Naive thymus-derived CD4-positive, alpha-beta T cell (primary cell): ENCODE measurements at regions not wholly inside any gene's neighbourhood (a gene's known extent, or its start where the extent isn't known, plus 50 kb on each side); places are given as distances from the start of the nearest gene placed in this dataset.

Experiments
- ATAC-seq: fragments of 150-1000 bp; cut with Tn5 transposase; 2 replicates; pipeline ENCODE4 v1.10.0; 2021; ENCODE audit warnings: mild to moderate bottlenecking, moderate library complexity
- CTCF ChIA-PET: fragments of 350-600 bp; sonication (Branson Sonifier 250); formaldehyde crosslinking; loops from one replicate; lab custom pipeline; 2021; ENCODE audit warnings: antibody characterized with exemption; lab: Charles Lee
- POLR2A ChIA-PET: fragments of 350-600 bp; sonication (Branson Sonifier 250); formaldehyde crosslinking; loops from one replicate; lab custom pipeline; 2021; ENCODE audit warnings: antibody characterized with exemption, inconsistent platforms; lab: Charles Lee
- DNase-seq, 9 donors: peaks; one replicate each; pipeline versions ENCODE4 v3.0.0 to v3.0.0-alpha.2; 2020 to 2022; ENCODE audit warnings: mixed read lengths in 1 of 9
- H3K27ac ChIP-seq: one replicate; pipeline ENCODE4 v1.7.0; 2013; ENCODE audit warnings: mild to moderate bottlenecking, low read depth, low read length, moderate library complexity
- H3K27me3 ChIP-seq, 2 donors: one replicate each; pipeline ENCODE4 v1.7.0; 2013; ENCODE audit warnings: low read length in 2 of 2, mild to moderate bottlenecking in 2 of 2, moderate library complexity in 2 of 2; ENCODE audit not compliant: control insufficient read depth in 2 of 2, insufficient read depth in 2 of 2
- H3K36me3 ChIP-seq, 3 experiments: 1 replicate in 2 of 3; 2 replicates in 1 of 3; pipeline ENCODE4 v1.7.0; 2013; ENCODE audit warnings: low read length in 3 of 3, mild to moderate bottlenecking in 3 of 3, moderate library complexity in 1 of 3; ENCODE audit not compliant: insufficient read depth in 3 of 3, control insufficient read depth in 2 of 3
- H3K4me1 ChIP-seq, 2 donors: one replicate each; pipeline ENCODE4 v1.7.0; 2013; ENCODE audit warnings: low read length in 2 of 2, mild to moderate bottlenecking in 2 of 2, moderate library complexity in 1 of 2; ENCODE audit not compliant: control insufficient read depth in 2 of 2, insufficient read depth in 2 of 2
- H3K4me3 ChIP-seq: 2 replicates; pipeline ENCODE4 v1.7.0; 2013; ENCODE audit warnings: mild to moderate bottlenecking, low read length
- H3K9me3 ChIP-seq, 3 experiments: 1 replicate in 2 of 3; 2 replicates in 1 of 3; pipeline ENCODE4 v1.7.0; 2013; ENCODE audit warnings: low read length in 3 of 3; ENCODE audit not compliant: control insufficient read depth in 2 of 3
- H3K27ac Mint-ChIP-seq, 9 donors: one replicate each; pipeline ENCODE4 v1.8.0; 2020 to 2022; ENCODE audit warnings: mixed read lengths in 9 of 9, mild to moderate bottlenecking in 8 of 9, moderate library complexity in 5 of 9, inconsistent platforms in 2 of 9
- H3K27me3 Mint-ChIP-seq, 5 donors: one replicate each; pipeline ENCODE4 v1.8.0; 2021 to 2022; ENCODE audit warnings: mixed read lengths in 5 of 5, mild to moderate bottlenecking in 1 of 5
- H3K36me3 Mint-ChIP-seq, 5 donors: one replicate each; pipeline ENCODE4 v1.8.0; 2020 to 2022; ENCODE audit warnings: mixed read lengths in 5 of 5, mild to moderate bottlenecking in 3 of 5, inconsistent platforms in 1 of 5
- H3K4me1 Mint-ChIP-seq, 7 donors: one replicate each; pipeline ENCODE4 v1.8.0; 2020 to 2022; ENCODE audit warnings: mixed read lengths in 7 of 7, mild to moderate bottlenecking in 3 of 7, inconsistent platforms in 1 of 7
- H3K4me3 Mint-ChIP-seq, 10 donors: one replicate each; pipeline ENCODE4 v1.8.0; 2020 to 2022; ENCODE audit warnings: mild to moderate bottlenecking in 10 of 10, mixed read lengths in 10 of 10, moderate library complexity in 6 of 10, inconsistent platforms in 2 of 10
- H3K9me3 Mint-ChIP-seq, 11 donors: one replicate each; pipeline ENCODE4 v1.8.0; 2020 to 2022; ENCODE audit warnings: mixed read lengths in 11 of 11, mild to moderate bottlenecking in 4 of 11, inconsistent platforms in 1 of 11, moderate library complexity in 1 of 11
- intact Hi-C, 2 donors: fragments of 100-400 bp; cut with micrococcal nuclease; formaldehyde crosslinking; loops; one replicate each; pipeline ENCODE4 v1.15.1; 2023

DNA sequence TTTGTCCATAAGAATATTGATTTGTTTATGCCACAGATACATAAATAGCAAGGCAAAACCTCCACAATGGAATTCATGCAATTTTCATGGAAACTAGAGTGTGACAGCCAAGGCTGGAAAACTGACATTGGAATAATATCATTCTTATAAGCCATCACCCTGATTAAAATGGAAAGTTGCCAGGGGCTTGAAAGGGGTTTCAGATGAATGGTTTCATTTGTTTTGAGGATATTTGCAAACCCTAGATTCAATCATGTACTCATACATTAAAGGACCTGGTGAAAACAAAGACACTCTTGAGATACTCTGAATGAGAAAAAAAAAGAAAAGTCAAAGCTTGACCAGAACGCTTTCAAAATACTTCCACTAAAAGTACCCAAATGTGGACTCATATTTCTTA is 205.7 kb downstream of the DIO2 start:
- H3K4me3 Mint-ChIP-seq, result no peak overlapping the region
- no peaks in the 10 kb centered on the region for H3K27me3 ChIP-seq

DNA sequence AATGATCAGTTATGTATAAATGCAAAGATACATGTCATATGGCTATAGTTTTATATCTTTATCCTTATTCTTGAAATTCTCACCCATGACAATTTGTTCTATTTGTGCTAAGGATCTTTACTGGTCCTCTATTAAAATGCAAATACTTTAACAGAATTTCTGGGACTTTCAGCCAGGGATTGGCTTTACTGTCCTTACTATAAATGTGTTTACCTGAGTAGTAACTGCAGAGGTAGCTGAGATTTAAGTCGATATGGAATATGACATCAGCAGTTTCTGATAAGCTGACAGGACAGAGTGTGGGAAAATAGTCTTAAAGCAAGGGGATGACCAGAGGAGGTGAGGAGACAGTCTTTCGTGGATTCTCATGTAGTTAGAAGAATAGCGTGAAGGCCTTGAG is 206.4 kb downstream of the DIO2 start:
- no peaks in the 10 kb centered on the region for H3K4me1 Mint-ChIP-seq
- H3K36me3 Mint-ChIP-seq, result no peaks in the 10 kb centered on the region
- Histone ChIP-seq H3K36me3 (no peaks in the 10 kb centered on the region), H3K27me3 (no peaks in the 10 kb centered on the region), H3K4me3 (no peak overlapping the region), H3K27ac (no peak overlapping the region), H3K9me3 (no peaks in the 10 kb centered on the region), H3K4me1 (no peaks in the 10 kb centered on the region)
- intact Hi-C loops, result no loop called here
- no peak overlapping the region for H3K27ac Mint-ChIP-seq
- H3K9me3 Mint-ChIP-seq, result peaks cover 0 to 11% (median 2%) of the 10 kb centered on the region in 11 donors
- H3K4me3 Mint-ChIP-seq, result no peak overlapping the region
- ATAC-seq (no peak), DNase-seq (no peak)
- H3K27me3 Mint-ChIP-seq, result no peaks in the 10 kb centered on the region
- CTCF ChIA-PET, result no interaction called here
- POLR2A ChIA-PET, result no interaction called here

More for the DNA sequence above, 205.7 kb downstream of the DIO2 start:
- no peaks in the 10 kb centered on the region for H3K4me1 ChIP-seq
- Mint-ChIP-seq H3K9me3 (peaks cover 0 to 11% (median 1%) of the 10 kb centered on the region in 11 donors), H3K27ac (no peak overlapping the region), H3K4me1 (no peaks in the 10 kb centered on the region), H3K36me3 (no peaks in the 10 kb centered on the region), H3K27me3 (no peaks in the 10 kb centered on the region)
- ATAC-seq, result no peak
- CTCF ChIA-PET, result no interaction called here
- POLR2A ChIA-PET, result no interaction called here
- H3K36me3 ChIP-seq, result no peaks in the 10 kb centered on the region
- intact Hi-C loops, result no loop called here
- no peak for DNase-seq
- no peaks in the 10 kb centered on the region for H3K9me3 ChIP-seq
- no peak overlapping the region for H3K27ac ChIP-seq
- no peak overlapping the region for H3K4me3 ChIP-seq

DNA sequence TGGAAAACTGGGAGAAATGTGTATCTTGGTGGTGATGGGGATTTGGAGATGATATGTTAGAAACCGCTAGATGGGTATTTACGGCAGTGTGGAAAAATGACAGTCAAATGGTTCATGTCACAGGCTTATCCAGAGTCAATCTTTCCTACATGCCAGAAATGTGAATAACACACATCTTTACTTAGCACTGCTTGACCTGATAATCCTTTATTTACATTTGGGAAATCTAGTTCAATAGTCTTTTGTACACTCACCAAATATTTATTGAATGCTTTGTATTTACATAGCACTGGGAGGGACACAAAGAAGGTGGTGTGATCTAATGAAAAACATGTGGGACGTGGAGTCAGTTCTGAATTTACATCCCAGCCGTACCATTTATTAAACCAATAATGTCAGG is 208.2 kb downstream of the DIO2 start:
- H3K27me3 Mint-ChIP-seq, result no peaks in the 10 kb centered on the region
- Histone ChIP-seq H3K4me3 (no peak overlapping the region), H3K27me3 (no peaks in the 10 kb centered on the region), H3K9me3 (no peaks in the 10 kb centered on the region), H3K36me3 (no peaks in the 10 kb centered on the region), H3K27ac (no peak overlapping the region), H3K4me1 (no peaks in the 10 kb centered on the region)
- POLR2A ChIA-PET, result no interaction called here
- H3K27ac Mint-ChIP-seq, result no peak overlapping the region
- H3K4me1 Mint-ChIP-seq, result no peaks in the 10 kb centered on the region
- DNase-seq (no peak), ATAC-seq (no peak)
- intact Hi-C loops, result no loop called here
- H3K36me3 Mint-ChIP-seq, result no peaks in the 10 kb centered on the region
- H3K9me3 Mint-ChIP-seq, result peaks cover 0 to 11% (median 3%) of the 10 kb centered on the region in 11 donors
- no peak overlapping the region for H3K4me3 Mint-ChIP-seq
- CTCF ChIA-PET, result no interaction called here

DNA sequence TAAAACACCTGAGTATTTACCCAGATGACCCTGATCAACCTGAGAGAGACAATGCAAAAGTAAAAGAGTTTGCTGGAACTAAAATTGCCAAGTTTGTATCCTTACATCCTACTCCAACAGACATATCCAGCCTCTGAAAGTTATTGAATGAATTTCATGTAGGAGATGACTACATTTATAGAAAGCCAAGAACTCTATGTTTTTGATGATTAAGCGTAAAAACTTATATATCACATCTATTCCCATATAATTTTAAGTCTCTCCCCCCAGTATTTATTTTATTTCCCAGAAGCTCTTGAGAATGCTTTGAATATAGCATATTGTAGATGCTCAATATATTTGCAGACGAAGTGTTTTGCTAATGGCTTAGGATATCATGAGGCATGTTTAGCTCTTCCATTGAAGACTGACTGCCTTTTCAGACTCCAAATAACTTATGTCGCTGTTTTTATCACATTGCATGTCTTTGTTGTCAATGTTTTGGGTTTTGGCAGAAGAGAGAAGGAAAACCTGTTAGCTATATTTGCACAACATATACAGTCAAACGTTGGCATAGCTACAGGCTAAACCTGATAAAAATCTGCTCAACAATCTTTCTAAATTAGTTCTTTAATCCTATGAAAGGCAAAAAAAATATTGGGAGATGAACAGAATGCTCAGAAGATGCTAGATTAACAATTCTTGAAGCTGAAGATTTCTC is 213.6 kb downstream of the DIO2 start:
- Histone ChIP-seq H3K27me3 (no peaks in the 10 kb centered on the region), H3K4me3 (no peak overlapping the region), H3K9me3 (no peaks in the 10 kb centered on the region), H3K4me1 (no peaks in the 10 kb centered on the region), H3K36me3 (no peaks in the 10 kb centered on the region), H3K27ac (no peak overlapping the region)
- H3K4me3 Mint-ChIP-seq, result no peak overlapping the region
- ATAC-seq, result no peak
- H3K9me3 Mint-ChIP-seq, result peaks cover 0 to 25% (median 6%) of the 10 kb centered on the region in 11 donors
- ChIA-PET CTCF (no interaction called here), POLR2A (no interaction called here)
- no peak overlapping the region for H3K27ac Mint-ChIP-seq
- H3K27me3 Mint-ChIP-seq, result no peaks in the 10 kb centered on the region
- intact Hi-C loops, result no loop called here
- DNase-seq, result no peak
- no peaks in the 10 kb centered on the region for H3K36me3 Mint-ChIP-seq
- no peaks in the 10 kb centered on the region for H3K4me1 Mint-ChIP-seq

DNA sequence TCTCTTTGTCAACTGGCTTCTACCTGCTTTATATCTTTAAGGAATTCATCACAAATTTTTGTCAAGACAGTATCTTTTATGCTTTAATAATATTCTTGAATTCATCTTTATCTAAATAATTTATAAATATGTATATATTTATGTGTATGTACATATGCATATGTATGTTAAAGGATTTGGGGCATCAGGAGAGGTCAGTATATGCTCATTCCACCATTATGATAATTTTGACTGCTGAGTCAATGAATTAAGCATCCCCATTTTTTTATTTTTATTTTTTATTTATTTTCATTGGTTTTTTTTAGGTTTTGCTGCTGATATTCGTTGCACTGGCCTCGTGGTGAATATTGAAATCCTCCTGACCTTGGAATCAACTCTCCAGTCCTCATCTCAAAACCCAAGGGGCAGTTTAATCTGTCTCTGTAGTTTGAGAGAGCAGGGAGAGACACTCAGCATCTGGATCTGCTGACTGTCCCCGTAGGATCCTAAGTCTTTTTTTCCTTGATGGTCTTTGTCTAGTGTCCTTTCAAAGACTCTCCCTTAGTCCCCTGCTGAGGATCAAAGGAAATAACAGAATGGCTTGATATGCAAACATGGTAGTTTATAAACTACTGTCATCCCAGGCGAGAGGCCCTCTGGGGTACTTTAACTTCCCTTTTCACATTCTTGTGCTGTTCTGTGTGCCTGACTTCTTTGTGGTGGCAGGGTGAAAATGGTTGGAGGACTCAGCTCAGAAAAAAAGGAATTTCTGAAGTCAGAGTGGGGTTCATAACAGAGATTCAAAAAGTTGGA is 218.7 kb downstream of the DIO2 start:
- Mint-ChIP-seq H3K36me3 (no peaks in the 10 kb centered on the region), H3K4me1 (no peaks in the 10 kb centered on the region), H3K9me3 (peaks cover 0 to 15% (median 5%) of the 10 kb centered on the region in 11 donors), H3K27ac (no peak overlapping the region), H3K4me3 (no peak overlapping the region), H3K27me3 (no peaks in the 10 kb centered on the region)
- Histone ChIP-seq H3K4me1 (no peaks in the 10 kb centered on the region), H3K27ac (no peak overlapping the region), H3K27me3 (no peaks in the 10 kb centered on the region), H3K9me3 (no peaks in the 10 kb centered on the region), H3K4me3 (no peak overlapping the region), H3K36me3 (no peaks in the 10 kb centered on the region)
- ATAC-seq, result no peak
- intact Hi-C loops, result no loop called here
- POLR2A ChIA-PET, result no interaction called here
- DNase-seq, result no peak
- CTCF ChIA-PET, result no interaction called here

DNA sequence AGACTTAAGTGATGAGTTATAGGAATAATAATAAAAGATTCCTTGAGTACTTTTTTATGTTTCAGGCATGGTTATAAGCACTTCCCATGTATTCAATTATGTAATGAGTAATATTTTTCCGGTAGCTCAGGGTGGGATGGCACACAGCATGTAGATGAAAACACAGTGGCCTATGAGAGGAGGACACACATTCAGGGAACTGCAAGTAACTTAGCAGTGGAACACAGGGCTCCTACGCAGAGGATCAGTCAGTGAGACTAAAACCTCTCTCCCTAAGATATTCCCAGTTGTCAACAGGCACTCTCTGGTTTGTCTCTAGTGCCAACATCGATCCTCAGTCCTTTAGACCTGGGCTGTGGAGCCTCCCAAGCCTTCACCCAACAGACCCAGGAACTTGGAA is 219.4 kb downstream of the DIO2 start:
- H3K27ac Mint-ChIP-seq, result no peak overlapping the region
- no peak overlapping the region for H3K4me3 ChIP-seq
- intact Hi-C loops, result no loop called here
- no peak overlapping the region for H3K4me3 Mint-ChIP-seq
- no peaks in the 10 kb centered on the region for H3K27me3 Mint-ChIP-seq
- no peak for DNase-seq
- H3K9me3 Mint-ChIP-seq, result peaks cover 0 to 14% (median 5%) of the 10 kb centered on the region in 11 donors
- ATAC-seq, result no peak
- ChIA-PET CTCF (no interaction called here), POLR2A (no interaction called here)
- no peak overlapping the region for H3K27ac ChIP-seq
- no peaks in the 10 kb centered on the region for H3K9me3 ChIP-seq
- no peaks in the 10 kb centered on the region for H3K4me1 ChIP-seq
- H3K27me3 ChIP-seq, result no peaks in the 10 kb centered on the region
- H3K4me1 Mint-ChIP-seq, result no peaks in the 10 kb centered on the region
- no peaks in the 10 kb centered on the region for H3K36me3 ChIP-seq
- H3K36me3 Mint-ChIP-seq, result no peaks in the 10 kb centered on the region

DNA sequence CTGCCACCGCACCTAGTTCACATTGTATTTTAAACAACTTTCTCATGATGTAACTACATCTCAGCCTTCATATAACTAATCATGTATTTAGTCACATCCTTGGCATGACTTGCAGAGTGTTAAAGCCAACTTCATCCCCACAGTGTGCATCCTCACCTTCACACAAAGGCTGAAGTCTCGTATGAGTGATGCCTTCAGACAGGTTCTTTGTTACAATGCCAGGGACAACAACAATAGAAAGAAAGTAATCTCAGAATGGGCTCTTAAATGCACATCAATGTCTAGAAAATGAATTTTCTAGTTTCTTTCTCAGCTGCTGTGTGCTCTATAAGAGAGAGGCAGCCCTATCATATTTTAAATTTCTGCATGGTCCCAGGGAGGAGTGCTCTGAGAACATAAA is 221.3 kb downstream of the DIO2 start:
- intact Hi-C loops, result no loop called here
- H3K4me3 ChIP-seq, result no peak overlapping the region
- no peaks in the 10 kb centered on the region for H3K9me3 ChIP-seq
- Mint-ChIP-seq H3K36me3 (no peaks in the 10 kb centered on the region), H3K27ac (no peak overlapping the region), H3K27me3 (no peaks in the 10 kb centered on the region), H3K4me3 (no peak overlapping the region), H3K4me1 (no peaks in the 10 kb centered on the region), H3K9me3 (peaks cover 0 to 21% (median 5%) of the 10 kb centered on the region in 11 donors)
- ATAC-seq, result no peak
- POLR2A ChIA-PET, result no interaction called here
- H3K27ac ChIP-seq, result no peak overlapping the region
- H3K27me3 ChIP-seq, result no peaks in the 10 kb centered on the region
- no peaks in the 10 kb centered on the region for H3K4me1 ChIP-seq
- no peaks in the 10 kb centered on the region for H3K36me3 ChIP-seq
- no peak for DNase-seq
- CTCF ChIA-PET, result no interaction called here
